ENCODE measurements at regions not wholly inside any gene's neighbourhood (a gene's known extent, or its start where the extent isn't known, plus 50 kb on each side); places are given as distances from the start of the nearest gene placed in this dataset.

DNA sequence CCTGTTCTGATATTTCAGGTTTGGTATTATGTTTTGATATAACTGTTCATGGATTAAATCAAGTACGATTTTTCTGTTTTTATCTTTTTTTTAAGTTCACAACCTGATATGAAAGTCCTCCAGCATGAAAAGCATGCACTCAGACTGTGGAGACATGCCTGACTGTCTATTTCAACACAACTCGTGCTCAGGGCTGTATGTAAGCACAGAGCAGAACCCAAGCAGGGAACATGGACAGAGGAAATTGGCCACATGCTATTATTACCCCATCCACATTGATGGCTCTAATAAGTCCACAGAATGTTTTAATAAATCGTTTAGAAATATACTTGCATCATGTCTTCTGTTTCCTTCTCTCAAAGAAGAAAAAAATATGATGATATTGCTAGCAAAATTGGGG lies 730.4 kb downstream of the C6orf118 start:
- no peak for DNase-seq (ENCODE audit: low spot score)
- FAIRE-seq, result no peak

DNA sequence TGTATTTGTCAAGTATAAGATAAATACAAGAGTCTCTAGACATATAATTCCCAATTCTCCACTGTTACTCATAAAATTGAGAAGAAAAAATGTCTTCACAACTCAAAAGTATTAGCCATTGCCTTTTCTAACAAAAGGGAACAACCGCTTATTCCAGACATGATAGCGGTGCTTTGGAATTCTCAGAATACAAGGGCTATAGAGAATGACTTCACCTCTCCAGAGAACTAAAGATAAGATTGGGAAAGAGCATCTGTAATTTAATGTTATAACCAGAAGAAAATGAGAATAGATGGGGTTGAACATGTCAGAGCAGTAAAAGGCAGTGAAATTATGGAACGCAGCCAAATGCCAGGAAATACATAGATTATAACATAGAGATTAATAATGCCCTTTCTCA lies 730.8 kb downstream of the C6orf118 start:
- FAIRE-seq (no peak), DNase-seq (ENCODE audit: low spot score) (no peak)

DNA sequence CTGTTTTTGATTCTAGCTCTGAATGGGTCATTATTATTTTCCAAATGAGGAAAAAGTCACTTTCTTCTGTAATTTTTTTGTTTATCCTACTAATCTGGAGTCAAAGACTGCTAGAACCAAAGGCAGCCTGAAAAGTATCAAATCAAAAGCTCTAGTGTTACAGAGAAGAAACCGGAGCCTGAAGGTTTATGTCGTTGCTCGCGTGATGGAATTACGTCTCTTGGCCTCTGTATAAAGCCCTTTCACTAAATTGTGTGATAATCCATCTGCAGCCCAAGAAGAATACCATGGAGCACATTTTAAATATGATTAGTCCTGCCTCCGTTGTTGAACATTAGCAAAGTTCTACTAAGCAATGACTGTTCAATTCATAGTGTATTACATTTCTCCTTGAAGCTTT lies 738.6 kb downstream of the C6orf118 start:
- no peak for DNase-seq (ENCODE audit: low spot score)
- no peak for FAIRE-seq

DNA sequence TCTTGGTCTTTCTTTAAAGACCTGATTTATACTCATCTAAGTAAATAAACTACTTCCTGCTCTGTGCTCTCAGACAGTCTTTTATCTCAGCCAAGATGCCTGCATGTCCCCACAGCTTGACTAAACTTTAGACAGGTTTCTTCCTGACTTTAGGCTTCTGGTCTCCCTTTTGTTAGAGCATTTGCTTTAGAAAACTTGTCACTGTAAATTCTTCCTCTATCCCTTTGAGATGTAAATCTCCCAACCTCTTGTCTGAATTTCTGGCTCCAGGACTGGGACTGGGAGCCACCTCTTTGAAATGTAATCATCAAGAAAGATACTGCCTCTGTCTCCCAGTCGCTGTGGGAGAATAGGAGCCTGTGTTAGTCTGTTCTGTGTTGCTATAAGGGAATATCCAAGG lies 739.9 kb downstream of the C6orf118 start:
- no peak for FAIRE-seq
- no peak for DNase-seq (ENCODE audit: low spot score)

DNA sequence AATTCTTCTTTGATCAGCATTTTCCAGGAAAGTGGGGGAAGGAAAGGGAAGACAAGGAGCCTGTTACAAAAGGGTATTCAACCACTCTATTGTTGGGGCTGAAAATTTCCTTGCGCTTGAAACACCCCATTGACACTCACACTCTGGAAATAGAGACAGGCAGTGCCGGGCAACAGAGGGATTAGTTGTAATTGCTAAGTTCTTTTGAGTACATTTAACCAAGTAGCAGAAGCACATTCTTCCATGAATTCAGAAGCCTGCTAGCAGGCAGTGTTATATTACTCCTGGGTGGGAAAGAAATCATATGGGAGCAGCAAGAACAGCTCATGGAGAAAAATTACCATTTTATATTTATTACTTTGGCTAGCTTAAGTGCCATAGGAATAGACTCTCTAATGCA lies 745.5 kb downstream of the C6orf118 start:
- FAIRE-seq (no peak), DNase-seq (ENCODE audit: low spot score) (no peak)

DNA sequence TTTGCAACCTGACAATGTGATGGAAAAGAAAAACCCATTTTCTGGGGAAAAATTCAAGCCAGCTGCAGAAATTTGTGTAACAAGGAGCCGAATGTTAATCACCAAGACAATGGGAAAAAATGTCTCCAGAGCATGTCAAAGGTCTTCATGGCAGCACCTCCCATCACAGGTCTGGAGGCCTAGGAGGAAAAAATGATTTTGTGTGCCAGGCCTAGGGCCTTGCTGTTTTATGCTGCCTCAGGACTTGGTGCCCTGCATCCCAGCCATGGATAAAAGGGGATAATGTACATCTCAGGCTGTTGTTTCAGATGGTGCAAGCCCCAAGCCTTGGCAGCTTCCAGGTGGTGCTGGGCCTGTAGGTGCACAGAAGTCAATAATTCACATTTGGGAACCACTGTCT lies 747.7 kb downstream of the C6orf118 start:
- FAIRE-seq, result no peak

DNA sequence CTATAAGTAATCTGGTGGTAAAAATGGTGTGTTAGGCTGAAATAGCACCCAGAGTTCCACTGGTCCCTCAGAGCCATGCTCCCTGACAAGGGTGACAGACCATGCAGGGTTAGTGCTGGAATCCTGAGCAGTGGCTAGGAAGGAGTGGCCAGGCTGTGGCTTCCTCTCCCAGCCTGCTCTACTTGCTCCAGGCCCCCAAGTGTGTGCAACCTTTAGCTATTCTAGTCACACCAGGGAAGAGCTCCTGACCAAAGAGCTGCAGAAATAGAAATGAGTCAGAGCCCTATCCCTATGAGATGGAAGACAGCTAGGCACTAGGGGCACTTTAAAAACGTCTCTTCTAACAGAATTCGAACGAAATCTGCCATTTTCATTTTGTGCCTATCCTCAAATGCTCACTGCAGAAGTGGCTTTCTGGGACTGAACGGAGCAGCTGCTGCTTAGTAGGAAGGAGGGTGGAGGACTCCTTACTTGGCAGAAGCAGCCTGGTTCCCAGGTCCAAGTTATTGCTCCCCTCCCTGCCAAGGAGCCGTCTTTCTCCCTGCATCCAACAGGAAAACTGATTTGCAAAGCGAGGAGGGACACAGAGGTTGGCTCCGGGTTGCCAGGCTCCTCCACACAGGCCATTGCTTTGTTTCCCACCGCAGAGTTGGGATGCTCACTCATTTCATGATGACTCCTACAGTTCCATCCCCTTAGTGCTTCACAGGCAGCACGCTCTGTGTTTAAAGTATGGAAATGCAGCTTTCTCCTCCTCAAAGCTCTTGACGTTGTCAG lies 754.5 kb downstream of the C6orf118 start:
- no peak for DNase-seq (ENCODE audit: low spot score)
- no peak for FAIRE-seq

More for the DNA sequence above, 747.7 kb downstream of the C6orf118 start:
- DNase-seq (ENCODE audit: low spot score), result no peak

DNA sequence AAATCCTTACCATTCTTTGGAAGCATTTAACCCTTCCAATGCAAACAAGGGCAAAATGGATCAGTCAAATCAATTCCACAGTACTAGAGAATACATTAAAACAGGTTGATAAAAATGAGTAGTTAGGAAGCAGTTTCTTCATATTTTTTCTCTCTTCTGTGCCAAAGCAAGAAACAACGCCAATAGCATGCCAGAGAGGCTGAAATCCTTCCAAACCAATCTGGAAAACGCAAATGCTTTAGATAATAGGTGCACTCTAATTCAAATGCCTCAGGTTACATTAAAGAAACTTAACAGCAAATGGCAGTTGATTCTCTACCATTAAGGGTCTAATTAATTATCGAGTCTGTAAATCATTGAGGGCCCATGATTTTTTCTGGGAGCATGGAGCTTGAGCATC lies 755.2 kb downstream of the C6orf118 start:
- FAIRE-seq (no peak), DNase-seq (ENCODE audit: low spot score) (no peak)

DNA sequence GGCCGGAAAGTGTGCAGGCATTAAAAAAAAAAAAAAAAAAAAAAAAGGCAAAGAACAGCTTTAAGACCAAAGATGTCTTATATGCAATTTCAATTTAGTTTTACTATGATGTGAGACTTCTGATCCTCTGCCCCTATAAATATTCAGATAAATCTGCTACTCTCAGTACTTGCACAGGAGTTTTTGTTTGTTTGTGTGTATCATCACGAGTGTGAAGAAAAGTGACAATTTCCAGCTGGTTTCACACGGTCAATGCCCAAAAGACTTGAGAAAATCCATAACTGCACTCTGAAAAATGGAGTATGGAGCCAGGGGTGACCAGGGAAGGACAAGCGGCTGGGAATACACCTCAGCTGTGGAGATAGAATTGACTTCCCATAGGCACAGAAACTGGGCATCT lies 757.7 kb downstream of the C6orf118 start:
- DNase-seq (ENCODE audit: low spot score), result no peak
- no peak for FAIRE-seq

DNA sequence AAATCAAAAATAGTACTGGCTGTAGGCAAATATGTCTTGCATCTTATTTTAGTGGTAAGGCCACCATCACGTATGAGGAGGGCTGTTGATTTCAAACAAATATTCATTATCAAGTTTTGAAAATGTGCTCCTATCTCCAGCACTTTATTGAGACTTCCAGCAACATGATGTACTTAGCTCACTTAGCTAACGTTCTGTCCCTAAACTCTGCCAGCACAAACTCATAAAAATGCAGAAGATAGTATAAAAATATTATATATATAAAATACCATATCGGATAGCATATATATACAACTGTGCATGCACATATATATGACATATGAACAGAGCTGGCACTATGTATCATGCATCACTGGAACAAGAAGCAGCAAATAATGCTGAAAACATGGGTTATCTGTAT lies 762.3 kb downstream of the C6orf118 start:
- no peak for FAIRE-seq

DNA sequence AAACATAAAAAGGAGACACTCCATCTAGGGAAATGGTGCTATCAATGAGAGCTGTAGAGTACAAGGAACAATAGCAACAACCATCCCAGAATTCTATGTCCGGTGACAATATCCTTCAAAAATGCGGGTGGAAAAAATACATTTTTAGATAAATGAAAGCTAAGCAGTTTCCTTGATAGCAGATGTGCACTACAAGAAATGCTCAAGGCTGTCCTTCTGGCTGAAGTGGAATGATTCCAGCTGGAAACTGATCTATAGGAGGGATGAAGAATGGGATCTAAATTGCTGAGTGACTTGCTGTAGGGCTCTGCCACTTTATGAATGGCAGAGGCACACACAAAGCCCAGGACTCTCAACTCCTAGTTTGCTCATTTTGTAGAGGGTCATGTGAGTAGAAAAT lies 763.1 kb downstream of the C6orf118 start:
- FAIRE-seq (no peak), DNase-seq (ENCODE audit: low spot score) (no peak)

More for the DNA sequence above, 762.3 kb downstream of the C6orf118 start:
- DNase-seq (ENCODE audit: low spot score), result no peak

DNA sequence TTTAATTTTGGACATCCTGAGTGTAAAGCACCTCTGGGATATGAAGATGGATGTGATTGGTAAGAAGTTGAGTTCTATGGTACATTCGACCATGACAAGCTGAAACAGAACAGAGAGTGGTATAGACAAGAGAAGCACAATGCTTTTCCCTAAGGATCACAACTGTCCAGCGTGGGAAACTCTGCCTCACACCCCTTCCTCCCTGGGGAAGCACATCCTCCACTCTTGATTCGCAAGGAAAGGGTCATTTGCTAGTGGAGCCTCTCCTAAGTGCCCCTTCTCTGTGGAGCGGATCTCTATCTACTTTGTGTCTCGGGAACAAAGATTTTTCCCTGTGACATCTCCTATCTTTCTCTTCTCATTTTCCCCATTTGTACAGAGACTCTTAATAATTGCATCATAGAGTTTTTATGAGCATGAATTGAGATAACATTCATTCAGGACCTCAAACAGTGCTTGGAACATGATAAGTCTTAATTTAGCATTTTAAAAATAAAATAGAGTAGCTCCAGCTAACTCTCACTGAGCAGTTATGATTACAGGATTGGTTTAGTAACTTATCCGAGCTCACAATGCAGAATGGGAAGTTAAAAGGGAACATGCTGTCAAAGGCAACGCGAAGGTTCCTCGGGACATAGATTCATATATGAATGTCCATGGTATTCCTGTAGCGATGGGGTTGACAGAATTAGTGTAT lies 775.2 kb downstream of the C6orf118 start:
- DNase-seq (ENCODE audit: low spot score), result no peak
- no peak for FAIRE-seq

DNA sequence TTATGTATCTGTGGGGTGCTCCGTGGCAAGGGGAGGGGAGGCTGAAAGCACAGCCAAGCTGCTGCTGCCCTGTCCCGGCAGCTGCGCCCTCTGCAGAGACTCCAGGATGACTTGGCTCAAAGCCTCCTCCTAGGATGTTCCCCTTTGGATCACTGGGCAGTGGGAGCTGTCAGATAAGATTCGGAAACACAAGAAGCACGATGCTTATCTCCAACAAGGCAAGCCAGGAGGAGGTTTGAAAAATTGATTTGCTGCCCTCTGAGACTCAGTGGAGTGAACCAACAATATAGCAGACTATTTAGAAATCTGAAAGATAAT lies 776.4 kb downstream of the C6orf118 start:
- DNase-seq (ENCODE audit: low spot score), result no peak
- FAIRE-seq, result no peak

DNA sequence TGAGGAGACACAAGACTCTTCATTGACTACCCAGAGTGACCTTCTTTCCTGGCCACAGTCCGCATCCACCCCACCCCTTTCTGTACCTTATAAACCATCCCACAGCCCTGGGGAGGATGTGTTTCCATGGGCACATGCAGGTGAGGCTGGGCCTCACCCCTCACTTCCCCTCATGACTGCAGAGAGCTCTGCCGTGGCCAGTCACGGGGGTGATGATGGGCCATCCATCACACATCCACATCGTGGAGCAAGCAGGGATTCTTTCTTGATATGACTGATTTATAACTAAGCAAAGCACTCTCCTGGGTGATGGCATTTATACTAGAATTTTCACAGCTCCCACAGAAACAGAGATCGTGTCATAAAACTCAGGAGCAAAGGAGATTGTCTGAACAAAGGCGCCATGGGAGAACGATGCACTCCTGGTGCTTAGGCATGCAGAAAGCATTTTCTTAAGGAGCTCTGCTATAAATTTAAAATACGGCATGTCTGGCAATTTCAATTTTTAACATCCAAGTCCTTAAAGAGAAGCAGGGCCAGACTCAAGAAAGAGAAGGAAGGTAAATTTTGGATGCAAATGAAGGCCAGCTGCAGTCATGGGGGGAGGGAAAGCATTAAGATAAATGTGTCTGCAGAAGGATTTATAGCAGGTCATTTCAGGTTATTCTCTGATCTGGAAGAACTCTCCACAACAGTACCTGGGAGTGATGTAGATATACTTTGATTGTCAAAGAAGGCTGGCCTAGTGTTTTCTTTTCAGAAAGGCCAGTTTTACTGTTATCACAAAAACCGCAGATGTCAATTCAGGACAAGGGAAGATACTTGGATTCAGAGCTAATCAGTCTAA lies 777.0 kb downstream of the C6orf118 start:
- FAIRE-seq, result no peak
- DNase-seq (ENCODE audit: low spot score), result no peak

DNA sequence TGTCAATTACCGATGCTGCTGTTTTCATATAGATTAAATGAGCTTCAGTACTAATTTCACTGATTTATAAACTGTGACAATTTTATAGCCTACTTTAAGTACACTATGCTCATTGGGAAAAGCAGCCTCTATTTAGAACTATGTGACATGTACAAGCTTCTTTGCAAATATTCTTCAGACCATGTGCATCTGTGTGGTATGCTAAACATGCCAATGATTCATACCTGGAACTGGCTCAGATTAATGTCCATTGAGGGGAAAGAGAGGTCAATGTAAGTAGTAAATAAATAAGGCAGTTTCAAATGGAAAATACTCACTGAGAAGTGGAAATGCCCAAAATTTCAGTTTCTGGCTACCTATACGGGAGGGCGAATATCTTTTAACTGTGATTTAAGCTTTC lies 777.7 kb downstream of the C6orf118 start:
- FAIRE-seq (no peak), DNase-seq (ENCODE audit: low spot score) (no peak)

DNA sequence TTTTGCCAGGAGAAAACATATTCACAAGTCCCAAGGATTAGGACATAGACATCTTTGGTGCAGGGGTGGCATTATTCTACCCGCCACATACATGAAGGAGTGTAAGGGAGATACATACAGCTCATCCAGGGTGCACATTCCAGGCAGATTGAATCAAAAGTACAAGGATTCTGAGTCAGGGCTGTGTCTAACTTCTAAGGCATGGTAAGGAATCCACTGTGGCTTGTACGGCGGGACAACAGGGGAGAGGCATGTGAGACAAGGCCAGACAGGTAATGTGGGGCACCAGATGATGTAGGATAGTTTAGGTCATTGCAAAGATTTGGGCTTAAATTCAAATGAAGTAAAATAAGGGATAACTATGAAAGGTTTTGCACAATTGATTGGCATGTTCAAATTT lies 780.9 kb downstream of the C6orf118 start:
- FAIRE-seq, result no peak
- DNase-seq (ENCODE audit: low spot score), result no peak

DNA sequence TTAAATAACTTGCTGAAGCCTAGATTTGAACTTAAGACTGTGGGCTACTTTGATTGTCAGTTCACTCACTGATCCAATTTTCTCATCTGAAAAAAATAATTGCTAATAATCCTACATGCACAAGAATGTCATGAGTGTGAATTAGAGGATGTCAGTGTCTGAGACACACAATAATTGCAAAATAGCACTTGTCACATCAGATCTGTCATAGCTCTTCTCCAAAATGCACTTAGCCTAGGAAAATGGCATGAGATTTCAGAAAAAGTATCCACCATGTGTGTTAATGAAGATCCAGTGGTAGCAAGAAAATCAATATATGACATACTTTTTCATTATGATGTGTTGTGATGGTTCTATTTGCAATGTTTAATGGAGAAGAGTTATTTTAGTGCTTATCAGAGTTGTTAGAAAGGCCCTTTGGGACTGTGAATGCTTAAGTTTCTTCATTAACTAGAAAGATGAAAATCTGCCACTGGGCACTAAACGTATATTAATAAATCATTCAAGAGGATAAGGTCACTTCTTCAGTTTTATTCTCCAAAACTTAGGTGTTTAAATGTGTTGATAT lies 786.2 kb downstream of the C6orf118 start:
- FAIRE-seq (no peak), DNase-seq (ENCODE audit: low spot score) (no peak)

DNA sequence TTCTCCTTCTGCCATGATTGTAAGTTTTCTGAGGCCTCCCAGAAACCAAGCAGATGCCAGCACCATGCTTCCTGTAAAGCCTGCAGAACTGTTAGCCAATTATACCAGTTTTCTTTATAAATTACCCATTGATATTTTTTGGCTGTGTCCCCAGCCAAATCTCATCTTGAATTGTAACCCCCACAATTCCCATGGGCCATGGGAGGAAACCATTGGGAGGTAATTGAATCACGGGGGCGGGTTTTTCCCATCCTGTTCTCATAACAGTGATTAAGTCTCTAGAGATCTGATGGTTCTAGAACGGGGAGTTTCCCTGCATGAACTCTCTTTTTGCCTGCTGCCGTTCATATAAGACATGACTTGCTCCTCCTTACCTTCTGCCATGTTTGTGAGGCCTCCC lies 788.5 kb downstream of the C6orf118 start:
- FAIRE-seq (no peak), DNase-seq (ENCODE audit: low spot score) (no peak)

DNA sequence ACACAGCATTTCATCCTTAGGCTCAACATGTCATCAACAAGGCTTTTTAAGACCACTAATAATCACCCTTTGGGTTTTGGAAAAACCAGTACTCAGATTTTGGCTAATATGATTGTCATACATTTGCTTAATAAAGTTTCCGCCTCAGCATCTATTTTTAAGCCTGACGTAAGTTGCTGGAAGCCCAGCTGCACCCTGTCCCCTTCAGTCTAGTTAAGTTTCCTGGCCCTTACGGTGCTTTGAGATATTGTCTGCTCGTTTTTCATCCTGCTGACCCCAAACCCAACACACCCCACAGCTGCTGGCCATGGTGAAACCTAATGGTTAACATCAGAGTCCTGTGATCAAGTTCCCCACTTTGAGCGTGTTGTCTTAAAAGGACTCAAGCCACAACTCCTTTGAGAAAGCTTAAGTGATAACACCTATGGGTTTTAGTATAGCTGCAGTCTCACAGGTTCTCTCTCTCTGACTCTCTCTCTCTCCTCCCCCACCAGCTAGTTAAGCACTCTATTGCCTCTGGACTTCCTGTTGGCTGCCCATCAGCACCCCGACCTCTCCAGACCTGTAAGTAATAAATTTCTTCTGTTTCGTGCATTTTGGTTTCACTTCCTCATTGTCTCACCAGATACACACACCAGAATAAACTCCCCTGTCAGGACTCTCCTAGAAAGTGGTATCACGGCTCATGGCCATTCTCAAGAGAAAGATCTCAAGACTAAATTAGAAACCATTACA lies 802.0 kb downstream of the C6orf118 start:
- FAIRE-seq, result no peak

DNA sequence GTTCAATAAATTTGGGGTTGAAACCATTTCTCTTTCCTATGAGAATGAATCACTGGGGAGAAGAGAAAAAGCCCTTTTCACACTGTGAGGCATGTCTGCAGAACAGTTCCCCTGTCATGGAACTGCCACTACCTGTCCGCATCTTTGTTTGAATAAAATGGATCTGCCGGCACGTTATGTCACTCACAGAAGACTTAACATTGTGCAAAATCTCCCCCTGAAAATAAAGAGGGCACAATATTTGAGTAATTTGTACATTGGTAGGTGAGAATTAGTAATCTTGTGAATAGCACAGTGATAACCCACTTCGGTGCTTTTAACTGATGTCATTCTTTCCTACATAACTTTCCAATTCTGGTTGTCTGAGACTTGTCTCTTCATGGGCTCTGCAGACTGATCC lies 804.0 kb downstream of the C6orf118 start:
- FAIRE-seq, result no peak
- DNase-seq (ENCODE audit: low spot score), result no peak

More for the DNA sequence above, 802.0 kb downstream of the C6orf118 start:
- no peak for DNase-seq (ENCODE audit: low spot score)

DNA sequence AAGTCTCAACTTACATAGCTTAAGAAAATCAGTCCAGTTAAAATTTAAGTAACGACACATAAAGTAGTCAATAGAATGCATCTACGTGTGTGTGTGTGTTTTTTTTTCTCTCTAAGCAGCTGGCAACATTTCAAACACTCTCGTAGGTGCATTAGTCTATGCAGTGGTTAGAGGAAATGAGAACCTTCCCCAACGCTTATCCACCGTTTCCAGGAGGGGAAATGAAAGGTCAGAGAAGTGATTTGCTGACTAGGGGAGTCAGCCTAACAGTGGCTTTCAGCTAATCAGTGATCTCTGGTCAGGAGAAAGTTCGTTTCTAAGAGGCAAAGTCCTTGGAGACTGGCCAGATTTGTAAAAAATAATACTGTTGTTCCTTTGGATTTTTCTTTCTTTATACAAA lies 806.6 kb downstream of the C6orf118 start:
- FAIRE-seq (no peak), DNase-seq (ENCODE audit: low spot score) (no peak)
